GM18511 (cell line): ENCODE measurements at regions not wholly inside any gene's neighbourhood (a gene's known extent, or its start where the extent isn't known, plus 50 kb on each side); places are given as distances from the start of the nearest gene placed in this dataset.

Experiments used
- ATAC-seq: cut with Tn5 transposase; IDR thresholded peaks from one replicate; pipeline ENCODE4 v1.9.1; 2021; ENCODE audit warnings: mild to moderate bottlenecking, moderate library complexity; ENCODE audit not compliant: unreplicated experiment

DNA sequence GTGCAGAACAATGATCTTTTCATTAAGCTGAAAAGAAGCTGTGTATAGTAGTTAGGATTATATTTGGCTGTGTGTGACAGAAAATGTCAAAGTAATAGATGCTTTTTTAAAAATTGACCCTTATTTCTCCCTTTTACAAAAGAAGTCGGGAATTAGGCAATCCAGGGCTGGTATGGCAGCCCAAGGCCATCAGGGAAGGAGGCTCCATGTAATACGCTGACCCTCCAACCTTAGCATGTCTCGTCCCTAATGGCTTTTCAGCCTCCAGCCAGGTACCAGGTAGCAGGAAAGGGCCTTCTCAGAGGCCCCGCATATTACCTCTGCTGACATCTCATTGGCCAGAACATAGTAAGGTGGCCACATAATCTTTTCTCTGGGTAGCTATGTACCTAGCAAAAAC, 79.7 kb downstream of the VCPKMT start:
- ATAC-seq: no peak

DNA sequence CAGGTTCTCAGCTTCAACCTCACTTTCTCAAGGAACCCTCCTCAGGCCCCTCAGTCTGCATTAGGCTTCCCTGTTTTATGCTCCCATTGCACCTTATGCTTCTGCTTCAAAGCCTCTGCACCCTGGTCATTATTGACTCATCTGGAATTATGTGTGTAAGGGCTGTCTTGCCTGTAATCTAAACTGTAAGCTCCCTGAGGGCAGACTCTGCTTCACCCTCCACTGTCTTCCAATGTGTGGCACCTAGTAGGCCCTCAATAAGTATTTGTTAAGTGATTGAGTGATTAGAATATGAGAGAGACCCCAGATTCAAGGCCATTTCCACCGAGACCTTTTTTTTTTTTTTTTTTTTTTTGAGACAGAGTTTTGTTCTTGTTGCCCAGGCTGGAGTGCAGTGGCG, 79.1 kb downstream of the VCPKMT start:
- ATAC-seq: no peak

- ATAC-seq: no peak
These were observed 78.5 kb downstream of the VCPKMT start for GRCh38 chr14:50037852-50038251.

DNA sequence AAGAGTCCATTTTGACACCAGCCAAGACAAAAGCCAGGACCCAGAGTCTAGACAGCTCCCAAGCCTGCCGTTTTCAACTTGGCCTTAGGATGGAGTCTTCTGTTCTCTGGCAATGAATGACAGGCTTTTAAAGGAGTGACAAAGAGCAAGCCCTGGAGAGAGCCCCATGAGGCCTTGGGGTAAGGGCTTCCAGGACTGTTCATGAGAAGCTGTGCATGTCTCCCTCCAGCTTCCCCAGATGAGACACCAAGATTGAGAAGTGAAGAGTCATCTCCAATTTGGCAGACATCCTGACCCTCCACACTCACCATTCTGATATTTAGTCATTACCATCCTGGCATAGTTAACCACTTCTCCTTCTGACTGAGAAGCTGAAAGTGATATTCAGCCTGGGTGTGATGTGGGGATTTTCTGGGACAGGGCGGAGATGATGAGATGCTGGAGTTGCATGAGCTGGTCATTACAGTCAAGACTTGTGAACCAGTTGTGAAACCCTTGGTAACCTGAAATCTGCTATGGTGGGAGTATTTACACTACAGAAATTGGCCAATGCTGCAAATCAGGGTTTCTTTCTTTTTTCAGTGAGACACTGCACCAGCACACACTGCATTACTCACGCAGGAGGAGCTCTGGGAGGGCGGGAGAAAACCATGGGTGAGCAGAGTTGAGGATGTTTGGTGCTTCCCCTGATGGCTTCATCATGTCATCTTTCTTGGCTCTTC, 77.8 kb downstream of the VCPKMT start:
- ATAC-seq: peak; percentile 85

- no peak for ATAC-seq
These were observed 77.3 kb downstream of the VCPKMT start for GRCh38 chr14:50039120-50039517.

GRCh38 chr14:50039734-50040400, 76.5 kb downstream of the VCPKMT start:
- no peak for ATAC-seq

GRCh38 chr14:50040401-50040775, 76.0 kb downstream of the VCPKMT start:
- ATAC-seq: peak; percentile 23

- no peak for ATAC-seq
These were observed 75.4 kb downstream of the VCPKMT start for GRCh38 chr14:50040895-50041465.

DNA sequence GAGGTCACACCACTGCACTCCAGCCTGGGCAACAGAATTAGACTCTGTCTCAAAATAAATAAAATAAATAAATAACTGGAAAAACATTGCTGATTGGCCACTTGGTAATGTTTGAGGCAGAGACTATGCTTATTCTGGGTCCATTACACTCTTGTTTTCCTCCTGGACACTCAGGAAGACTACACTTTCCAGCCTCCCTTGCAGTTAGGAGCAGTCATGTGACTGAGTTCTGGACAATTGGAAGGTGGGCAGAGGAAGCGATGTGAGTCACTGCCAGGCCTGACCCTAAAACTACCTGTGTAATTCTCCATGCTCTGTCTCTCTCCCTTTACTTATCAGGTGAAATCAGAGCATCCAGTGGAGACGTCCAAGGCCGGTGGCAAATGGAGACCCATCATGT, 74.4 kb downstream of the VCPKMT start:
- ATAC-seq: no peak

GRCh38 chr14:50044042-50044651, 72.2 kb downstream of the VCPKMT start:
- ATAC-seq: no peak

DNA sequence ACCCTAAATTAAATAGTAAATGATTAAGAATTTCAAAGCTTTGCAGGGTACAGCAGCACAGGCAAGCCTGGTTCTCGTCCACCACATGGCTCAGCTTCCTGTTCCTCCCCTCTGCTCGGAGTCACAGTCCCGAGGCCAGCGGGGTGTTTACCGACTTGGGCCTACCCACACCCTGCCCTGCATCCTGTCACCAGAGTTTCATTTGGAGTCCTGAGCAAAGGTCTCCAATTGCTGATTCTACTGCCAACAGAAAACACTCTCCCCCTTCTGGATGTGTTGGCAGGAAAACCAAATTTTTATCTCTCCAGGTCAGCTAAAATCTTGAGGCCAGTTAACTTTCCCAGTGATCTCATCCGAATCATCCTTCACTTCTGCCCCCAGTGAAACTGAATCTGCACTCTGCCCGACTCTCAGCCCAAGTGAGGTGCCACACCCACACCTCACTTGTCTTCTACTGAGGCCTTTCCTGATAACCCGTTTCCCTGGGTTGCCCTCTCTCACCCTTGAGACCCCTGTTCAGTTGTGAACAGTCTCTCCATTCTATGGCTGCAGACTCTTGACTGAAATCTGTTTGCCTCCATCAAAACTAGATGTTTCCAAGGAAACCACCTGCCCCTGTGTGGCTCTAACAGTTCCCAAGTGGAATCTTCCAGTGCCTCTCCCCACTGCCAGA, 71.2 kb downstream of the VCPKMT start:
- ATAC-seq: peak; percentile 78

DNA sequence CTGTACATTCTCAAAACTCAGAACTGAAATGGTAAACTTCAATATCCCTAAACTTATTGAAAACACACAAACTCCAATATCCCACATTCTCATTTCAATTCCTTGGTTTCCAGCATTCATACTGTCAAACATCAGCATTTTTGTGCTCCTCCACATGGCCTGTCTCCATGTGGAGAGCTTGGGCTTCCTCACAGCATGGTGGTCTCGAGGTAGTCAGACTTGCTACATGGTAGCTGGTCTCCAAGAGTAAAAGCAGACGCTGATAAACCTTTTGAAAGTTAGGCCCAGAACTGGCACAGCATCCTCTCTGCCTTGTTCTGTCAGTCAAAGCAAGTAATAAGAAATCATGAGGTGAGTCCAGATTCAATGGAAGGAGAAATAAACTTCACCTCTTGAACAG, 70.5 kb downstream of the VCPKMT start:
- ATAC-seq: no peak

GRCh38 chr14:50047274-50047676, 69.1 kb downstream of the VCPKMT start:
- ATAC-seq: peak; percentile 80

DNA sequence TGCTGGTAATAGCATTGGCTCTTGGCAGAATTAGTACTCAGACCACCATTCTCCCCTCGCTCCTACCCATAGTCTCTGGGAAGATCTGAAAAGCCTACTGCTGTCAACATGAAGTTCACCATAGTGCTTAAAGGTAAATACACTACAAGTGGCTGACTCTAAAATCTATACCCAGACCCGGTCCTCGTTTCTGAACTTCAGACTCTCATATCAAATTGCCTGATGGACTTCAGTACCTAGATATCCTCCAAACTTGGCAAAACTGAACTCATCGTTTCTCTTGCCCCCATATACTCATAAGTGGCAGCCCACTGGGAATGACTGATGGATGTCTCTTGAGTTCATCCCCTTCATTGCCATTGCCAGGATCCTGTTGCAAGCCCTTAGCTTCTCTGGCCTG, 67.3 kb downstream of the VCPKMT start:
- ATAC-seq: no peak

DNA sequence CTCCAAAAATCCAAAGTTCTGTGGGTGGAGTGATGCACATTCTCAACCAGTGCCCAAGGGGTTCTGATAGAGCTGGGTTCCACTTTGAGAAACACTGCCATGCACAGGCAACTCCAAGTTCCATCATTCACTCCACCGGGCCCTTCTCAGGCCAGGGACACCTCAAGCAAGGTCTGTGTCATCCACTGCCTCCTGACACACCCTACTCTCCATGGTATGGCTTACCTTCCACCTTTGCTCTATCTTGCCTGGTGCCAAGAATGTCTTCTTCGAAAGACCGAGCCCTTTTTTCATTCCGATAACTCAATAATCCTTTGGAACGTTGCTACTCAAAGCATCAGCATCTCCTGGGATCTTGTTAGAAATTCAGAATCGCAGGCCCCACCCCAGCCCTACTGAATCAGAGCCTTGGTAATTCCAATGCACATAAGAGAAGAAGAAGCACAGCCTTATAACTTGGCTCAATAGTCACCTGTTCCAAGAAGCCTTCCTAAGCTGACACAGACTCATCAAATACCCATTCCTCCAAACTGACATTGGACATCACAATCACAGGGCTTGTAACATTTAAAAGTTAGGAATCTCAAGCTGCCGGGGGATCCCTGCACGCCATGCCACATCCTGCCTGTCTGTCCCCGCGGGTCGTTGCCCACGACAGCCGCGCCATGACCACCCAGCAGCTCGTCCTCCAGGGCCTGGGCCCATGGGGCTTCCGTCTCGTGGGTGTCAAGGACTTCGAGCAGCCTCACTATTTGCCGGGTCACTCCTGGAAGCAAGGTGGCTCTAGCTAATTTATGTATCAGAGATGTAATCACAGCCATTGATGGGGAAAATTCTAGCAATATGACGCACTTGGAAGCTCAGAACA, 66.4 kb downstream of the VCPKMT start:
- no peak for ATAC-seq

GRCh38 chr14:50051106-50051505, 65.3 kb downstream of the VCPKMT start:
- ATAC-seq: no peak

DNA sequence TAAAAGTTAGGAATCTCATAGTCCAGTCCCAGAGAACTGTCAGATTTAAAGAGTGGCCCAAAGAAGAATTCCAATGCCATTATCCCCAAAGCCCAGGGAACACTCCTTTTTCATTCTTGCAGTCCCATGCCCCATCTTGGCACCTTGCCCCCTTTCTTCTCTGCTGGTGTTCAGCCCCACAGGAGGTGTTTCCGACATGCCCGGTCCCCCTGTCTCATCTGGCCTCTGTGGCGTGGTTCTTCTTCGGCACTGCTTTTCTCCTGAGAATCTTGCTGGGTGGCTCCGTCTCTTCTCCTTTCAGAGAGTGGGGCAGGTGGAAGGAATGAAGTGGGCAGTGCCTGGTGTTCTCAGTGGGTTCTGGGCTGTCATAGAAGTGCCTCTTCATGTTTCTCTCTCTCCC, 64.7 kb downstream of the VCPKMT start:
- ATAC-seq: no peak

- ATAC-seq: no peak
These were observed 63.9 kb downstream of the VCPKMT start for GRCh38 chr14:50052517-50052916.

- no peak for ATAC-seq
These were observed 62.4 kb downstream of the VCPKMT start for GRCh38 chr14:50053935-50054334.

DNA sequence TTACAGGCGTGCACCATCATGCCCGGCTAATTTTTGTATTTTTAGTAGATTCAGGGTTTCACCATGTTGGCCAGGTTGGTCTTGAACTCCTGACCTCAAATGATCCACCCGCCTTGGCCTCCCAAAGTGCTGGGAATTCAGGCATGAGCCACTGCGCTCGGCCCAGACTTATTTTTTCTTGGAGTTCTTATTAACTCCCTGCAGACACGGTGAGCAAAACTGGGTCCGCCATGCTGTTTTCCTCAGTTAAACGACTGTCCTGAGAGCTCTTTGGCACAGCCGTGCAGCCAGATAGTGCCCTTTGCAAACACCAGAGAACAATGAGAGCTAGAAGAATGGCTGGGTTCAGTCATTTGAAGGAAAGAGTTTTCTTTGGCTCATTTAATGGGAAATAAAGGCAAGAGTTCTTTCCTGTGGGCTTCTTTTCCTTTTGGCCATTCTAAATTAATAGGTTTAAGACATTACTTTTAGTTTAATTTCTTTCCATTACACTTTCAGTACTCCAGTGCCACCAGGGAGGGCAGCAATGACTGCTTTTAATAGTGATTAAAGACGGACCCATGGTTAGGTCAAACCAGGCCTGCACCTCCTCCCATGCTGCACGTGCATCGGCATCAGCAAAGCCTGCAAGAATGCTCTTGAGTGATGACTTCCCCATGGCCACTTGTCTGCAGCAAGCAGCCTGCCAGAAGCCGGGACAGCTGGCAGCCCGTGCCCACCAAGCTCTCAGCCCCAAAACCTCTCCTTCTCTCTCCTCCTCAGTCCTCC, 60.7 kb downstream of the VCPKMT start:
- no peak for ATAC-seq
